ENCODE measurements at regions not wholly inside any gene's neighbourhood (a gene's known extent, or its start where the extent isn't known, plus 50 kb on each side); places are given as distances from the start of the nearest gene placed in this dataset.

DNA sequence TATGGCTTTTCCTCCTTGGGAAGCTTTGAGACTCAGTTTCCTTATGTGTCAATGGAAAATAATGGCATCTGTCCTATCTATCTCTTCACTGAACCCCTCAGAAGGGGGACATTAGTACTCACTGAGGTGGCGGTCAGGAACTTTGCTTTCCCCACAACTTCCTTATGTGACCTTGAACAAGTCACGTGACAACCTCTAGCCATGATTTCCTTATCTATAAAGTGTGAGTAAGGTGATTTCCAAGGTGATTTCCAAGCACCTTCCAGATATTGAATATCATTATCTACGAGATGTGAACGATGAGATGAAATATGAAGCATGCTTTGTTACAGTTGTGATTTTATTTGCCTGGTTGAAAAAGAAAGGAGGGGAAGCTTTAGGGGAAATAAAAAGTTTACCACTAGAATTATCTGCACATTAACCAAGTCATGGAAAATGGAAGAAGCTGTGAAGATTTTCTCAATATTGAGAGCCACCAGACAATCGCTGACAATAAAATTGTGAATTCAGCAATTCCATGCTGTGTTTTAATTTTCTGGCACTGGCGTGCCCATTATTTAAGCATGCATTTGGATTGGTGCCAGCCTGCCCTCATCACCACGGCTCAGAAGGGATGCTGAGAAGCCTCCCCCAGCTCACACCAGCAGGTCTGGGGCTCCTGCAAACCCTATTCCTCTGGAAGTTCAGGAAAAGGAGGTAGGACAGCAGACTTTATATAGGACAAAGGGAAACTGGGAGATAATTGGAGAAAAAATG is 255.3 kb downstream of the CD83 start:
- TF ChIP-seq TAF1 (IDR thresholded peaks at IDR 0.05; ENCODE audit: borderline replicate concordance, insufficient read depth, low read length) (no peak), POLR2AphosphoS5 (IDR thresholded peaks at IDR 0.05; ENCODE audit: low read depth, low read length) (no peak), SIN3A (IDR thresholded peaks at IDR 0.05; ENCODE audit: borderline replicate concordance, insufficient read depth, low read length) (no peak), FOXP2 (optimal IDR thresholded peaks at IDR 0.05; ENCODE audit: borderline replicate concordance, extremely low read depth, extremely low read length, insufficient read depth) (no peak)
- TF ChIP-seq, protein P1, sequence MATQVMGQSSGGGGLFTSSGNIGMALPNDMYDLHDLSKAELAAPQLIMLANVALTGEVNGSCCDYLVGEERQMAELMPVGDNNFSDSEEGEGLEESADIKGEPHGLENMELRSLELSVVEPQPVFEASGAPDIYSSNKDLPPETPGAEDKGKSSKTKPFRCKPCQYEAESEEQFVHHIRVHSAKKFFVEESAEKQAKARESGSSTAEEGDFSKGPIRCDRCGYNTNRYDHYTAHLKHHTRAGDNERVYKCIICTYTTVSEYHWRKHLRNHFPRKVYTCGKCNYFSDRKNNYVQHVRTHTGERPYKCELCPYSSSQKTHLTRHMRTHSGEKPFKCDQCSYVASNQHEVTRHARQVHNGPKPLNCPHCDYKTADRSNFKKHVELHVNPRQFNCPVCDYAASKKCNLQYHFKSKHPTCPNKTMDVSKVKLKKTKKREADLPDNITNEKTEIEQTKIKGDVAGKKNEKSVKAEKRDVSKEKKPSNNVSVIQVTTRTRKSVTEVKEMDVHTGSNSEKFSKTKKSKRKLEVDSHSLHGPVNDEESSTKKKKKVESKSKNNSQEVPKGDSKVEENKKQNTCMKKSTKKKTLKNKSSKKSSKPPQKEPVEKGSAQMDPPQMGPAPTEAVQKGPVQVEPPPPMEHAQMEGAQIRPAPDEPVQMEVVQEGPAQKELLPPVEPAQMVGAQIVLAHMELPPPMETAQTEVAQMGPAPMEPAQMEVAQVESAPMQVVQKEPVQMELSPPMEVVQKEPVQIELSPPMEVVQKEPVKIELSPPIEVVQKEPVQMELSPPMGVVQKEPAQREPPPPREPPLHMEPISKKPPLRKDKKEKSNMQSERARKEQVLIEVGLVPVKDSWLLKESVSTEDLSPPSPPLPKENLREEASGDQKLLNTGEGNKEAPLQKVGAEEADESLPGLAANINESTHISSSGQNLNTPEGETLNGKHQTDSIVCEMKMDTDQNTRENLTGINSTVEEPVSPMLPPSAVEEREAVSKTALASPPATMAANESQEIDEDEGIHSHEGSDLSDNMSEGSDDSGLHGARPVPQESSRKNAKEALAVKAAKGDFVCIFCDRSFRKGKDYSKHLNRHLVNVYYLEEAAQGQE (IDR thresholded peaks at IDR 0.05; ENCODE audit: insufficient read depth in 1 of 2, low read depth in 2 of 2, low read length in 2 of 2), result no peak
